Amniotic epithelial cell (primary cell): ENCODE measurements at regions not wholly inside any gene's neighbourhood (a gene's known extent, or its start where the extent isn't known, plus 50 kb on each side); places are given as distances from the start of the nearest gene placed in this dataset.
"Not testable (repeated sequence)": the region's sequence is repeated elsewhere in the genome, so short reads cannot be mapped to it uniquely, and the experiment has no call there.

Experiments
- DNase-seq: peaks from one replicate; pipeline ENCODE4 v3.0.0-alpha.2; 2010; ENCODE audit warnings: low read depth

DNA sequence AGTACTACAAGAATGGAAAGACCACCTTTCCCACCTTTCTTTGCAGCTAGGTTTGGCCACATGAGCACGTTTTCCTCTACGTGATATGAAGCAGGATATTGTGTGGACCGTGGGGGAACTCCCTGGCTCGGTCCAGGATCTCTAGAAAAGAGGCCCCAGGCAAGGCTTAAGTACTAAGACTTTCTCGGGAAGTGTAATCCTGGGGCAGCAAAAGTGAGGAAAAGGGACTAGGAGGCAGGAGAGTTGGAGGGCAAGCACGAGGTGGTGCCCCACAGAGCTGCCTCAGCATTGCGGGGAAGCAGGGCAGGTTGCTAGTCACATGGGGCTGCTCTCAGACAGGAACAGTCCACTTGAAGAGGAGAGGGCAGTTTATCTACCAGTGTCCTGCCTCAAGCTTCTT is 235.1 kb downstream of the GADD45G start:
- no peak for DNase-seq

DNA sequence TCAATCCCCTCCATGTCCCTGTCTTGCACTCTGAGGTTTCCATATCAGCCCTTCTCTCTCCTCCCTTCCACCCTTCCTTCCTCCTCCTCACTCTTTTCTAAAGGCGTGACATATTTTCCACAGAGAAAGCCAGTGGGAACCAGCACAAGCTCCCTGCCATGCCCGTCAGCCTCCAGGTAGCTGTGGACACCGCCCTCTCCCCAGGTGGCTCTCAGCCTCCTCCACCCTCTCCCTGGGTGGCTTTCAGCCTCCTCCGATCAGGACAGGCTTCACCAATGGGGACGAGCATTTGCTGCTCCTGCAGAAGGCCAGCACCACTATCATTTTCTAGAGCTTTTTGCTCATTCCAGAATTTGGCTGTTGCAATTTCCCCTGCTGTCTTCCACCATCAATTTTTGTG is 236.6 kb downstream of the GADD45G start:
- DNase-seq: no peak

DNA sequence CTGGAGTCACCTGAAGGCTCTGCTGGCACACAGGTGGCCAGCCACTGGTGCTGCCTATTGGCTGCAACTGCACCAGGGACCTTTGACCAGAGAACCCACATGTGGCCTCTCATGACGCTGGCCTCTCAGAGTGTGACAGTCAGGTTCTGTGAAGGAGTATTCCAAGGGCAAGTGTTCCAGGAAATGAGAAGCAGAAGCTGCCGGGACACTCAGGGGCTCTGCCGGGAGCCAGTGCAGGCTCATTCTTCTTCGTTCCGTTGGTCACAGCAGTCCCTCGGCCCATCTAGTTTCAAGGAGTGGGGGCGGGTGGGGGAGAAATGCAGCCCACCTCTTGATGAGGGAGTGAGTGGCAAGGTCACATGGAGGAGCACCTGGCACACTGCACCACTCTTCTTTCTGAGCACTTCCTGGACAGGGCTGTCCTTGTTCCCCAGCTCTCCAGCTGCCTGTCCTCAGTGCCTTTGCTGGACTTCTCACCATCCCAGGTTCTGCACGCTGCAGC is 237.5 kb downstream of the GADD45G start:
- DNase-seq: no peak

DNA sequence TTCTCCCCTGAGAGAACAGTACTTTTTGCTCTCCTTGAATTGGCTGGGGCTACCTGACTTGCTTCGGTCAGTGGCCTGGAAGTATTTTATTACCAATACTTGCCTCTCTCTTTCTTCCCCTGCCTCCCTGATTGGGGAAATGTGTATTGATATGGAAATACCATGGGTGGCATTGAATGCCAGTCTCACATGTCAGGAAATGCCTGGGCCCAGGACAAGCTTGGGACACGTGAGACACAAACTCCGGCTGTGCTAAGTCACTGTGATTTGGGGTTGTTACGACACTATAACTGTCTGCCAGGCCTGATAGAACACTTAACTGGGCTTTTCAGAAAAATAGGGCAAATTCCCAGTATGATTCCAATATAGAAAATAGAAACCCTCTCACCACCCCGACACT is 238.3 kb downstream of the GADD45G start:
- no peak for DNase-seq

DNA sequence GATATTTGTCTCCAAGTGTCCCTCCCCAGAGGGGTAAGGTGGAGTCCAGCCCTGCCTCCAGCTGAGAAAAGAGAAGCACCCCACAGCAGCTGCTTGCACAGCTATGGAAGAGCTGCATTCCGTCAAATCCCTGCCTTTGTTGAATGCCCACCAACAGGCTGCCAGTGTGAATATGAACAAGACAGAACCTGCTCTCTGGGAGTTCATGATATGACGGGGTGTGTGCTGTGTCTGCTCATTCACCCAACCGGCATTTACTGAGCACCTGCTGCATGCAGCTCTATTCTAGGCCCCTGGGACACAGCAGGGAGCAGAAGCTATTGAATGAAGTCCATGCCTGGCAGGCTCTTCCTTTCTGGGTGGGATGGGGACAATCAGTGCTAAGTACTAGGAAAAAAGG is 238.8 kb downstream of the GADD45G start:
- DNase-seq: no peak

DNA sequence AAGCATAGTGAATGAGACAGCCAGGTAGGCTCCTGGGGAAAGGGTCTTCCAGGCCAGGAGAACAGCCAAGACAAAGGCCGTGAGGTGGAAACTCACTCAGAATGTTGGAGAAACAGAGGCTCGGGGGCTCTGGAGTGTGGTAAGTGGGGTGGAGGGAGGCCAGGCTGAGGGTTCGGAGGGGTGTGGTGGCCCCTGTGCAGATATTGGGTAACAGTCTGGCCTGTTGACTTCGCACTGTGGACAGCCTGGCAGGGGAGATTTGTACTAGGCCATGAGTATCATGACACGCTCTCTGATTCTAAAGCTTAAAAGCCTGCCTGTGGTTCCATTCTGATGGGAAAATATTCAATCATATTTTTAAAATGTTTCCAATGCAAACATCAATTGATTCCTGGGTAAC is 239.3 kb downstream of the GADD45G start:
- no peak for DNase-seq

DNA sequence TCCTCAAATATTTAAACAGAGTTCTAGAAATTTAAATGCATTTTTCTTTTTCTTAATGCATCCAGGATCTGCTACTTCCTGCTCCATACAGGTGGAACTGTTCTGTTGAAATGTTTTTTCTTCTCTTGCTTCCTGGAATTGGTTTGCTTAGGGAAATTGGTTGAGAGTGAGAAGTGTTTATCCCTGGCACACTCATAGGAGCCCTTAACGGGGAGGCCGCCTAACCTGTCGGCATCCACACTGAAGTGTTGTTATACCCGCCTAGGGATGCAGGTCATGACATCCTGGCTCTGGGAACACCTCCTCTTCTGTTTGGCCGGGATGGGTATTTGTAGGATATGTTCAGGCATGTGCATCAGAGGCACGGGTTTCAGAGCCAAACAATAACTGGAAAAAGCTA is 239.7 kb downstream of the GADD45G start:
- no peak for DNase-seq

DNA sequence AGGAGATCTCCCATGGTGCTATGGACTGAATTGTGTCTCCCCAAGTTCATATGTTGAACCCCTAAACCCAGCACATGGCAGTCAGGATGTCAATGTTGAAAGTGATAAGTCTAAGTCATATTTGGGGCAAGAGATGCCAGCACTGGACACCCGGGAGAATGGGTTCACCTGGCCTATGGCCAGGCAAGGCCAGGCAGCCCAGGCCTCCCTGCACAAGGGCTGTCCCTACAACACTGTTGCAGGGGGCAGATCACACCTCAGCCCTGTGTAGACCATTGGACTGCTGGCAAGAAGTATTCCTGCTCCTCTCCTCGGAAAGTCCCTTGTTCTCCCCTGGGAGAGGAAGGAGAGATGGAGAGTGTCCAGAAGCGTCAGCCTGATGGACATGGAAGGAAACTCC is 240.5 kb downstream of the GADD45G start:
- DNase-seq: no peak

DNA sequence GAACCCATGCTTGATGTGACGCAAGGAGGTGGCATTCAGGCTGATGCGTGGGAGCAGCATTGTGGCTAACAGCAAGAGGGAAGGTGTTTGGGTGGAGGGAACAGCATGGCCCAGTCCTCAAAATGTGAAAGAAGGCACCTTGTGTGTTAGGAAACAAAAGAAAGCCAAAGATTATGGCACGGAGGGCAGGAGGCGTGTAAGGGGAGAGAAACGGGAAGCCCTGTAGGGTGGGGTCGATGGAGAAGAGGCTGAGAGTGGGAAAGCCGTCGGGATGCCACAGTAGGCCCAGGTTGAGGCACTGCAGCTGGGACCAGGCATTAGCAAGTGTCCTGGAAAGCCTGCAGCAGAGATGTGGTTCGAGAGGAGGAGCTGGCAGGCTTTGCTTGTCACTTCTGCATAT is 241.1 kb downstream of the GADD45G start:
- no peak for DNase-seq

DNA sequence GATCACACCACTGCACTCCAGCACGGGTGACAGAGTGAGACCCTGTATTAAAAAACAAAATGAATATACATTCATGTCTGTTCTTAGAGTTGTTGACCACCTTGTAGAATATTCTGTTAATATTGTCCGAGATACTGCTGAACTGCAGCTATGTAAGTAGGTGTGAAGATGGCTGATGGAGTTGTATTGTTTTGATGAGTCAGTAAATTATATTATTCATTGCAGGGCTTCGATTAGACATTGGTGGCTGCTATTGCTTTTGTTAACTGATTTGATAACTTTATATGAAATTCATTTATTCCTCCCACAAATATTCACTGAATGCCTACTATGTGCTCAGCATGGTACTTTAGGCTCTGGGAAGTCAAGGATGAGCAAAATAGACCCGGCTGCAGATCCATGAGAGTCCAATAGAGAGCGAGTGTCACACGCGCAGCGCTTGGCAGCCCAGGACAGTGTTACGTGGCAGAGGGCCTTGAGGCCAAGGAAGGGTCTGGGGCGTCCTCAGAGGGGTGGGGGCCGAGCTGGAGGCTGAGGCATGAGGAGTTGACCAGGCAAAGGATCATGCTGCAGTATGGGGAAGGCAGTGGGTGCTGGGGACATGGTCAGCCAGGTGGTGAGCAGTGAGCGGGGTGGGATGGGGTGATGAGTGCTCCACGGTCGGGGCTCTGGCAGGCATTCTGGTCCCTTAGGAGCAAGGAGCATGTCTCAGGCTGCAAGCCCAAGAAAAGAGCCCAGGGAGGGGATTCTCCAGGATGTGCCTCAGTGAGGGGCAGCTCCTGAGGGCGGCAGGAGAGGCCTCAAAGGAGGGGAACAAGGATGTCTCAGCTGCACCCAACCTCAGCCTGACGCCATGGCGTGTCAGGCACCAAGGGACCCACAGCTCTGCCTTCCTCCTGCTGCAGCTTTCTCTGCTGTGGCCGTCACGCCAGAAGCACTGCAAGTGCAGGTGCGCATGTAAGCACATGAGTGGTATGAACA is 243.5 kb downstream of the GADD45G start:
- DNase-seq: no peak

DNA sequence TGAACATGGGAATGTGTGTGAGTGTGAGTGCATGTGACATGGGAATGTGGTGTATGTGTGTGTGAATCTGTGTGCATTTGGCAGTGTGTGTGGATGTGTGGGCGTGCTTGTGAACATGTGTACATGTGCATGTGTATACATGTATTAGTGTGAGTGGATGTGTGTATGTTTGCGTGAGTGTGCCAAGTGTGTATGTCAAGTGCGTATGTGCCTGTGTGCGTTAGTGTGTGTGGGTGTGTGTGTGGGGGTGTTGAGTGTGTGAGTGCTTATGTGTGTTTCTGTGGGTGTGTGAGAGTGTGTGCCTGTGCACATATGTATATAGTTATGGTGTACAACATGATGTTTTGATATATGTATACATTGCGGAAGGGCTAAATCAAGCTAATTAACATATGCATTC is 244.3 kb downstream of the GADD45G start:
- no peak for DNase-seq

DNA sequence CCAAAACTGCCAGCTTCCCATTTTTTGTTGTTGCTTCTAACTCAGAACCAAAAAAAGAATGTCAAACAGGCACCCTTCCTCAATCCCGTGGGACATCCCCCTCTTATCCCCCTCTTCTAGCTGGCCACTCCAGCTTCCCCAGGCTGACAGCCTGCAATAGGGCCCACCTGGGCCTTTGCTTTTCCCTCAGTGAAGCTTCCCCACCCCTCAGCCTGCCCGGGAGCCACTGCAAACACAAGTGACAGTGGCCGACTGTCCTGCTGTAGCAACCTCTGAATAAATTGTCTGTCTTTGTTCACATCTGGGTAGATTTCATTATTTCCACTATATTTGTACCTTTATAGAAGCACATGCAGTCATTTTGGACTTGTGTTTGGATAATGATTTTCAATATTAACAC is 245.3 kb downstream of the GADD45G start:
- DNase-seq: no peak

DNA sequence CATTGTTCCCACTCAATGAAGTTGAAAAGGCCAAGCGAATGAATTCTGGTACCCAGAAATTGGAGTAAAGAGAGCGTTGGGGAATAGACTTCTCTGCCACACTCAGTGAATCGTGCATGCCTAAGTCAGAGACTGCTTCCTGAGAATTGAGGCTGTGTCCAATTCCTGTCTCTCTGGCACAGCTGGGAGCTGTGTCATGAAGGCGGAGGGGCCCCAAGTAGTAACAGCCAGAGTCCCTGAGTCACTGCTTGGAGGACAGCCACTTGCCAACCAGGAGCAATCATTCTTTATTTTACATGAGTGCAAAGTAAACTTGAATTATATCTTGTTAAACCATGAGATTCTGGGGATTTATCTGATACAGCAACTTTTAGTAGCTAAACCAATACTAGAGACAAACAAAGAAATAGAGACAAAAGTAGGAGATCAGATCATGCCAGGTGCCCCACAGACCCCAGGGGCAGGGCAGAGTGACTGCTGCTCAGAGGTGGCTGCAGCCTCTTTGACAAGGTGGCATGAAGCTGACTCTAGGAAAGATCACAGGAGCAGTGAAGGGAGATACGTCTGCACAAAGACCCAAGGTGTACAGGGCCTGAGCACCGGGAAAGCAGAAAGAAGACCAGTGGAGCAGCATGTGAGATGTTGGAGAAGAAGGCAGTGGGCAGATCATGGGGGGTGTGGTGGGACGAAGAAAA is 246.0 kb downstream of the GADD45G start:
- DNase-seq: no peak

DNA sequence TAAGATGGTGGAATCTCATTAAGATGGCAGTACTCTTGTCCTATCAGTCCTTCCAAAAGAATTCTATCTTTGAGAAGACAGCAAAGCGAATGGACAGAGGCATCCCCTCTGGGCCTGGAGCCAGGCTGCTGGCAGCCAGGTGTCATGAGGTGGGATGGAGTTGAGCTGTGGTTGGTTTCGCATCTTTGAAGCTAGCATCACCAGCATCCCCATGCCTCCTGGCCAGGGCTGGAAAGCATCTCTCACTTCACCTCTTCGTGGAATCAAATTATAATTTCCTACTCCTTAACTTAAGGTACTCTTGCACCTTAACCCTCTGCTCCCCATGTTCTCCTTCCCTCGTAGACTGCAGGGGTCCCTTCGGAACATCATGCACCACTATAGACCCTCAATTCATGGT is 248.3 kb downstream of the GADD45G start:
- no peak for DNase-seq

DNA sequence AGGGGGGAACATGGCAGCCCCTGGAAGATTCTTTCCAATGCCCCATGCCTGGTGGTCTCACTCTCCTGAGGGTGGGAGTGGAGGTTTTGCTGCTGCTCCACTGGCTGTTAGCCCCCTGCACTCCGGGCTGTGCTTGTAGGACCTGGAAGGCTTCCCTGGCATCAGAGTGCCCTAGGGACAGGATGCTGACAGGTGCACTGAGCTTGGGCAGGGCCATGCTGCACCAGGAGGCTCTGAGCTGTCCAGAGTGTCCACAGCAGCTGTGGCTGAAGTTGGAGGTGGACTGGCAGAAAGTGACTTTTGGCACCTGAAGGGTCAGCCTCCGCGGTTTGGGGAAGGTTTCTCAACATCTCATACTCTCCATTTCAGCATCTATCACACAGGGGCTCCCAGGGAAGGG is 249.1 kb downstream of the GADD45G start:
- DNase-seq: no peak

DNA sequence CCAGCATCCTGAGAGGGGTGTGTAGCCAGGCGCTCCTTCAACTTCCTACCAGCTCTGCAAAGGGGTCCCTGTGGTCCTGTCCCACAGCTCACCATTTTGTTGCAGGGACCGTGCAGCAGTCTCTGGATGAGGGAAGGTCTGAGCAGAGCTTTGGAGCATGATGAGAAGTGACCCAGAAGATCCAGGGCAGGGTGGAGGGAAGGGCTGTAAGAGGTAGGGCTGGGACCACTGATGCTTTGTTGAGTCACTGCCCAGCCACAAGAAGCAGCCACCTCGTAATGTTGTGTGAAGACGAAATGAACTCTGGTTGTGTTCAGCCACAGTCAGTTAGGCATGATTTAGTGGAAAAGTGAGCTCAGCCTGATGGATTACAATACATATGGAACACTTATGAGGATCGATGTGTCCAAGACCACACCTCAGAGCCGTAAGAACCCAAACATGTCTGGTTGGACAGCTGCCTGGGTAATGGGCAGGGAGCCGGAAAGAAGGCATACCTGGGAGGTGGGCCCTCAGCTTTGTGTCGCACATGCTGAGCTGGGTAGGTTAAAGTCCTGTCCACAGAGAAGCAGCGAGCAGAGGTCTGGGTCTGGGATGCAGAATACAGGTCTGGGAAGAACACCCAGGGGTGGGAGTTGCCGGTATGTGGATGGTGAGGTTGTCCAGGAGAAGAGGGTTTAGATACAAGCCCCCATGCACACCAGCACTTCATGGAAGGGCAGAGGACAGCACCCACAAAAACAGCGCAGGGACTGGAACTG is 250.1 kb downstream of the GADD45G start:
- DNase-seq: no peak

DNA sequence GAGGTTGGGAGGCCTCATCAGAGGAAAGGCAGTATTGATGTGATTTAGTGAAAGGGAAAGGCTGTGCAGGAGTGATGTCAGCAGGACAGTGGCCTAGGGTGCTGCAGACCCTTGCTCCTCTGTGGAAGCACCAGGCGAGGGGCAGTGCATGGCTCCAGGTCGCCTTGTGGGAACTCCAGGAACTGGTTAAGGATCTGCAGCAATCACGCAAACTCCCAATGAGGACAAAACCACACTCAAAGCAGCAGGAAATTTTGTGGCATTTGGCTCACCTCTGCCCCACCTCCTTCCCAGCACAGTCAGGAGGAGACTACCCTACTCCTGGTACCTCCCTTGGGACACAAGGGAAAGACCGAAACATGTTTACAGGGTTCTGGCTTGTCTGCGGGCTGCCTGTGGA is 251.5 kb downstream of the GADD45G start:
- DNase-seq: not testable (repeated sequence)

DNA sequence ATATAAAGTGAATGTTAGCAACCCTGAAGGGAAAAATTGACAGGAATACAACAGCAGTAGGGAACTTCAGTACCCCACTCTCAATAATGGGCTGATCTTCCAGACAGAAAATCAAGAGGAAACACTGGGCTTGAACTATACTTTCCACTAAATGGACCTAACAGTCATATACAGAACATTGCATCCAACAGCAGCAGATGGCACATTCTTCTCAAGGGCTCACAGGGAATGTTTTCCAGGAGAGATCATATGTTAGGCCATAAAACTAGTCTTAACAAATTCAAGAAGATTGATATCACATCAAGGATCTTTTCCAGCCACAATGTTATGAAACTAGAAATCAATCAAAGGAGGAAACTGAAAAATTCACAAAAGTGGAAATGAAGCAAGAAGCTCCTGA is 252.1 kb downstream of the GADD45G start:
- DNase-seq: not testable (repeated sequence)

DNA sequence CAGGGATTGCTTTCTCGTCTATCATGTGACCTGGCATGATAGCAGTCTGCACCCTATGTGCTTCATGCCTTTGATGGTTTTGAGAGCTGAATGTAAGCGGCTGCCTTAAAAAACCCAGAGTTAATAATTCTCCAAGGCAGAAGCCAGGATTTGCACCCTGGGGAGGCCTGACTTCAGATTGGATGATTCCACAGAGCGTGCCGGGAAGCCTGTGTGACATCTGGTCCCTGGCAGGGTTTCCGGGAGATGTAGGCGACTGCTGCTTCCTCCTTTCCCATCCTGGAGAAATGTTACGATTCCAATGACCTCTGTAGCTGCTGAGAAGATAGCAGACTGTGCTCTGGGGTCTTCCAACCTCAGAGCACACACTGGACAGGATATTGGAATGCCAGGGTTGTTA is 255.0 kb downstream of the GADD45G start:
- not testable (repeated sequence) for DNase-seq

DNA sequence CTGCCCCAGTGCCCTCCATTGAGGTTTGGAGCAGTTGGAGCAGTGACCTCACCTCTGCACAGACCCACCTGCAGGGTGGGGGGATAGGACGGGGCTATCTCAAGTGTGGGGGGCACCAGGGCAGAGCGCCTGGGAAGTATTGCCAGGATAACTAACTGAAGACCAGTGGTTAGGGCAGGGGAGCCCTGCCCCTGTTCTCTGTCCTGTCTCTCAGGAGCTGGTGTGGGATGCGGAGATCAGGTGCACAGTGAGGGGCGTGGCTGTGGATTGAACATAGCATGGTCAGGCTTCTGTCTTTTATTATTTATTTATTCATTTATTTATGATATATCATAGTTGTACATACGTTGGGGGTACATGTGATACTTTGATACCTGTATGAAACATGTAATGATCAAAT is 256.6 kb downstream of the GADD45G start:
- DNase-seq: not testable (repeated sequence)

DNA sequence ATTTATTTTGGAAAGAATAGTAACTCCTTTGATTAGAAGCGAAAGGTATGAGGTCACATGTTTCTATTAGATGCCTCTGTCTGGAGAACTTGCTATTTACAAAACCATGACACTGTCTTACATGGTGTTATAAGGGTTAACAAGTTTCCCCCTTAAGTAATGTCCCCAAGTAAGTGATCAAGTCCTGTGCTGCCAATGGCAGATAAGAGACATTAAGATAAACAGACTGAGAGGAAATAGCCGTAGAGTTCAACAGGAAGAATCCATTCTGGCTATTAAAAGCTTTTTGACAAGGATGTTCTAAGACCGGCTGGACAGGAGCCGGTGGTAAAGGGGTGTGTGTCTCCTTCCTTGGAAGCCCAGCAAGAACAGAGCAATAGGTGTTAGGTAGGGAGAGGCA is 257.5 kb downstream of the GADD45G start:
- DNase-seq: no peak

DNA sequence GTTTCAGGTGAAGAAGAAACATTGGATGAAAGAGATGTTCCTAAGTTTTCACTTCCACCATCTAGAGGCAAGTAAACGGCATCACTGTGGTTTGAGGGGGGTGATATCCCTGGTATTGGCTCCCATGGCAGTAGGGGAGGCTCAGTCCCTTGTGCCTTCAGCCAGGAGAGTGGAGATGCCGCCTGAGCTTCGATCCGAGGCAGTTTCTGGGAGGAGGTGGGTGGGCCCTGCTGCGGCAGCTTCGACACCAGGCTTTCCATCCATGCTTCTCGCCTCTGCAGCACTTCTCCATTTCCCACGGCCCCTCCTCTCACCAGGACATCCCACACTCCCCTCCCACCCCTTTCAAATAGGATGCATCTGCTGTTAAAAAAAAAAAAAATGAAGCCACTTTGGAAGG is 258.3 kb downstream of the GADD45G start:
- DNase-seq: no peak
